ENCODE measurements at regions not wholly inside any gene's neighbourhood (a gene's known extent, or its start where the extent isn't known, plus 50 kb on each side); places are given as distances from the start of the nearest gene placed in this dataset.

DNA sequence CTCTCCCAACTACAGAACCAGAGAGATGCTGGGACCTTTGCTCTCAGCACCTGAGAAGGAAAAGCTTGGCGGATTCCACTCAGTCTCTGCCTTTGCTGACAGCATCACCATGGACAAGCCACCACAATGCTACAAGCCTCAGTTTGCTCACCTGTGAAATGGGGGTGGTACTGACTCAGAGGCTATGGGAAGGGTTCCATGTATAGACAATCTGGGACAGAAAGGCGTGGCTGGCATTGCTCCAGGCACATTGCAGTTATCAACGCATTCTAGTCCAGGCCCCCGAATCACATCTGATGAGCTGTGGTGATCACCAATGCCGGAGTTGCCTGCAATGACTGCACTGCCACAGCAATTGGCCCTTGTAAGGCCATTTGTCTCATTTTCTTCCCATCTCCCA lies 72.6 kb downstream of the ISX start:
- Histone ChIP-seq H3K9me1 (replicated peaks; ENCODE audit: control insufficient read depth, extremely low read depth, insufficient read depth, low read length) (no peaks in the 10 kb centered on the region), H3K4me1 (ENCODE audit: control insufficient read depth, extremely low read depth, insufficient read depth, low read length) (no peaks in the 10 kb centered on the region), H3K9me3 (replicated peaks; ENCODE audit: control insufficient read depth, insufficient read depth, low read length) (no peaks in the 10 kb centered on the region), H3K27ac (ENCODE audit: insufficient read depth, low read depth, low read length) (no peak overlapping the region), H3K4me2 (ENCODE audit: insufficient read depth, low read length) (no peak overlapping the region), H3K9ac (replicated peaks; ENCODE audit: extremely low read depth, insufficient read depth, low read length) (no peak overlapping the region), H3K4me3 (replicated peaks in 1 of 3; ENCODE audit: insufficient read depth in 1 of 3, low read depth in 1 of 3, low read length in 3 of 3) (no peak overlapping the region), H4K20me1 (replicated peaks; ENCODE audit: control insufficient read depth, extremely low read depth, insufficient read depth, low read length) (no peaks in the 10 kb centered on the region), H3K36me3 (ENCODE audit: control insufficient read depth in 2 of 2, extremely low read depth in 1 of 2, insufficient read depth in 2 of 2, low read length in 2 of 2) (no peaks in the 10 kb centered on the region), H2AFZ (ENCODE audit: low read depth, low read length) (no peak overlapping the region), H3K27me3 (ENCODE audit: control insufficient read depth in 2 of 2, insufficient read depth in 2 of 2, low read length in 2 of 2) (no peaks in the 10 kb centered on the region), H3K79me2 (ENCODE audit: control insufficient read depth, insufficient read depth, low read length) (no peaks in the 10 kb centered on the region)
- no TSS peak for BruUV-seq (replicated peaks)
- DNase-seq (ENCODE audit: low read depth, low spot score): no peak
- CTCF ChIA-PET: interaction anchor here (2.1 kb wide), 1 partner anchor 12 kb away, joined by 10 read pairs; no protein-coding TSS in a partner anchor
- FAIRE-seq: no peak
- intact Hi-C loops (cut with micrococcal nuclease) (no loop called here), dilution Hi-C loops (cut with MboI; ENCODE audit: extremely low pct_ligation_motif_present, low sequenced_read_pairs) (no loop called here)
- TF ChIP-seq POLR2A (IDR thresholded peaks at IDR 0.05; ENCODE audit: low read depth, low read length) (no peak), POLR2AphosphoS5 (IDR thresholded peaks at IDR 0.05; ENCODE audit: insufficient read depth, low read depth, low read length) (no peak), EZH2 (IDR thresholded peaks at IDR 0.05; ENCODE audit: borderline replicate concordance, low read depth, low read length, severe bottlenecking) (no peak)
- TF ChIP-seq, protein P1, sequence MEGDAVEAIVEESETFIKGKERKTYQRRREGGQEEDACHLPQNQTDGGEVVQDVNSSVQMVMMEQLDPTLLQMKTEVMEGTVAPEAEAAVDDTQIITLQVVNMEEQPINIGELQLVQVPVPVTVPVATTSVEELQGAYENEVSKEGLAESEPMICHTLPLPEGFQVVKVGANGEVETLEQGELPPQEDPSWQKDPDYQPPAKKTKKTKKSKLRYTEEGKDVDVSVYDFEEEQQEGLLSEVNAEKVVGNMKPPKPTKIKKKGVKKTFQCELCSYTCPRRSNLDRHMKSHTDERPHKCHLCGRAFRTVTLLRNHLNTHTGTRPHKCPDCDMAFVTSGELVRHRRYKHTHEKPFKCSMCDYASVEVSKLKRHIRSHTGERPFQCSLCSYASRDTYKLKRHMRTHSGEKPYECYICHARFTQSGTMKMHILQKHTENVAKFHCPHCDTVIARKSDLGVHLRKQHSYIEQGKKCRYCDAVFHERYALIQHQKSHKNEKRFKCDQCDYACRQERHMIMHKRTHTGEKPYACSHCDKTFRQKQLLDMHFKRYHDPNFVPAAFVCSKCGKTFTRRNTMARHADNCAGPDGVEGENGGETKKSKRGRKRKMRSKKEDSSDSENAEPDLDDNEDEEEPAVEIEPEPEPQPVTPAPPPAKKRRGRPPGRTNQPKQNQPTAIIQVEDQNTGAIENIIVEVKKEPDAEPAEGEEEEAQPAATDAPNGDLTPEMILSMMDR (IDR thresholded peaks at IDR 0.05; ENCODE audit: extremely low read depth in 1 of 2, insufficient read depth in 1 of 2, low read depth in 1 of 2, low read length in 2 of 2): no peak
- POLR2A ChIA-PET: no interaction called here

DNA sequence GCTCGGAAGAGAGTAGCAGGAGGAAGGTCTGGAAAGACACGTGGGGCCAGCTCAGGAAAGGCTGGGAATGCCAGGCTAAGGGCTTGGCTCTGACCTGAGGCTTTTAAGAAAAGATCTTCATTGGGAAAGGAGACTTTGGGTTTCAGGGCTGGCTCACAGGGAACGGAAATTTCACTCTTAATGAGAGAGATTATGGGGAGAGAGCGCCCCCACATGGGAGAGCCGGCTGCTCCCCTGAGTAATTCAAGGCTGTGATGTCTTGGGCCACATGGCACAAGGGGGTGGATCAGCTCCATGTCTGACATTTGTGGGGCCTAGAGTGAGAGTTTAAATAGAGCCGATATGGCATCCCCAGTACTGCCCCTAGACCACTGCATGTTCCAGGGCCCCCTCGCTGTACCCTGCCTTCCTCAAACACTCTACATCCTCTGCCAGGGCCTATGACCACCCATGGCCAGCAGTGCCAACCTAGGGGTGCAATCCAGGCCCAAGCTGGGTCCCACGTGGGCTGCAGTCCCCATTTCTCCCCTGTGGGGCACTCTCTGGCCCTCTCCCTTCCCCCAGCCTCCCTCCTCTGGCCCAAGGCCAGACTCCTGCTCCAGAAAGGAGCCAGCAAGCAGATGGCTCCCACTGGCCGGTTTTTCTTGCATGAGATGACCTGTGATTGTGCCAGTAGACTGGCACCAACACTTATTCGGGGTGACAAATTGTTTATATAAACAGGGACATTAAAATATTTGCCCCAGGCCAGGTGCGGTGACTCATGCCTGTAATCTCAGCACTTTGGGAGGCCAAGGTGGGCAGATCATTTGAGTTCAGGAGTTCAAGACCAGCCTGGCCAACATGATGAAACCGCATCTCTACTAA lies 75.2 kb downstream of the ISX start:
- H2AFZ ChIP-seq (ENCODE audit: low read depth, low read length): no peak overlapping the region
- no peaks in the 10 kb centered on the region for H3K27me3 ChIP-seq (ENCODE audit: control insufficient read depth in 2 of 2, insufficient read depth in 2 of 2, low read length in 2 of 2)
- H3K27ac ChIP-seq (ENCODE audit: insufficient read depth, low read depth, low read length): no peak overlapping the region
- CTCF ChIA-PET: interaction anchor here (1.0 to 1.1 kb wide), 2 partner anchors 9 to 10 kb away, joined by 3 to 4 read pairs; no protein-coding TSS in a partner anchor
- DNase-seq (ENCODE audit: low read depth, low spot score) (no peak), FAIRE-seq (no peak)
- TF ChIP-seq JUN (IDR thresholded peaks at IDR 0.05; ENCODE audit: borderline replicate concordance, insufficient read depth, insufficient read length, low read depth) (no peak), MYC (IDR thresholded peaks at IDR 0.05; ENCODE audit: low read depth, low read length) (no peak), POLR2AphosphoS5 (IDR thresholded peaks at IDR 0.05; ENCODE audit: insufficient read depth, low read depth, low read length) (no peak), EZH2 (IDR thresholded peaks at IDR 0.05; ENCODE audit: borderline replicate concordance, low read depth, low read length, severe bottlenecking) (no peak), GATA2 (IDR thresholded peaks at IDR 0.05; ENCODE audit: insufficient read depth, insufficient read length, low read depth, low read length) (no peak), FOS (IDR thresholded peaks at IDR 0.05; ENCODE audit: borderline replicate concordance, insufficient read depth, low read length) (no peak), POLR2A (IDR thresholded peaks at IDR 0.05; ENCODE audit: low read depth, low read length) (no peak)
- TF ChIP-seq, protein P1 (IDR thresholded peaks at IDR 0.05; ENCODE audit: extremely low read depth in 1 of 2, insufficient read depth in 1 of 2, low read depth in 1 of 2, low read length in 2 of 2): no peak
- TF ChIP-seq, protein P2, sequence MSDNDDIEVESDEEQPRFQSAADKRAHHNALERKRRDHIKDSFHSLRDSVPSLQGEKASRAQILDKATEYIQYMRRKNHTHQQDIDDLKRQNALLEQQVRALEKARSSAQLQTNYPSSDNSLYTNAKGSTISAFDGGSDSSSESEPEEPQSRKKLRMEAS (IDR thresholded peaks at IDR 0.05; ENCODE audit: insufficient read depth, insufficient read length): no peak
- no peak overlapping the region for H3K4me2 ChIP-seq (ENCODE audit: insufficient read depth, low read length)
- no peaks in the 10 kb centered on the region for H3K9me3 ChIP-seq (replicated peaks; ENCODE audit: control insufficient read depth, insufficient read depth, low read length)
- no peak overlapping the region for H3K4me3 ChIP-seq (replicated peaks in 1 of 3; ENCODE audit: insufficient read depth in 1 of 3, low read depth in 1 of 3, low read length in 3 of 3)
- POLR2A ChIA-PET: interaction anchor here (0.7 kb wide), 1 partner anchor 10 kb away, joined by 6 read pairs; no protein-coding TSS in a partner anchor
- dilution Hi-C loops (cut with MboI; ENCODE audit: extremely low pct_ligation_motif_present, low sequenced_read_pairs): no loop called here
- no TSS peak for BruUV-seq (replicated peaks)
- H4K20me1 ChIP-seq (replicated peaks; ENCODE audit: control insufficient read depth, extremely low read depth, insufficient read depth, low read length): no peaks in the 10 kb centered on the region
- H3K9ac ChIP-seq (replicated peaks; ENCODE audit: extremely low read depth, insufficient read depth, low read length): no peak overlapping the region
- H3K9me1 ChIP-seq (replicated peaks; ENCODE audit: control insufficient read depth, extremely low read depth, insufficient read depth, low read length): no peaks in the 10 kb centered on the region
- no peaks in the 10 kb centered on the region for H3K36me3 ChIP-seq (ENCODE audit: control insufficient read depth in 2 of 2, extremely low read depth in 1 of 2, insufficient read depth in 2 of 2, low read length in 2 of 2)
- no peaks in the 10 kb centered on the region for H3K79me2 ChIP-seq (ENCODE audit: control insufficient read depth, insufficient read depth, low read length)
- no peaks in the 10 kb centered on the region for H3K4me1 ChIP-seq (ENCODE audit: control insufficient read depth, extremely low read depth, insufficient read depth, low read length)
- intact Hi-C loops (cut with micrococcal nuclease): no loop called here
